ENCODE measurements at regions not wholly inside any gene's neighbourhood (a gene's known extent, or its start where the extent isn't known, plus 50 kb on each side); places are given as distances from the start of the nearest gene placed in this dataset.

DNA sequence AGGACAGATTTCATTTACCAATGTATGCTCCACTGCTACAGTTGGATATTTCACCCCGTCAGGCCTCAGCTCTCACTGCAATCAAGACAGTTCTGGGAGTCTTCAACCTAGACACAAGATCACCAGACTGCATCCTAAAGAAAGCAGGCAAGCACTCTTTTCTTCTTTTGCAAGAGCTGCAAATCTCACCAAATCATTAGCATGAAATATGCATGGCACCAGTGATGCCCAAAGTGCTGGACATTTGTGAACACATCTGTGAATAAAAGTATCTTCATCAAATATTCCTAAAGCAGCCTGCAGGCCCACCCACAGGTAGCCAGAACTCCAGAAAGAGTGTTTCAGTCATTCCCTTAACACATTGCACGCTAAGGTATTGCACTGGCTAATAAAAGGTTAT, 87.5 kb downstream of the RBM43 start:
- no TSS peak for BruUV-seq (replicated peaks)
- intact Hi-C loops (cut with micrococcal nuclease): no loop called here

More for the DNA sequence above, 87.5 kb downstream of the RBM43 start:
- POLR2A ChIA-PET: no interaction called here
- no peak overlapping the region for H3K27ac ChIP-seq (ENCODE audit: insufficient read depth, low read depth, low read length)
- H3K79me2 ChIP-seq (ENCODE audit: control insufficient read depth, insufficient read depth, low read length): no peaks in the 10 kb centered on the region
- FAIRE-seq: no peak
- no peak overlapping the region for H3K9ac ChIP-seq (replicated peaks; ENCODE audit: extremely low read depth, insufficient read depth, low read length)
- H4K20me1 ChIP-seq (replicated peaks; ENCODE audit: control insufficient read depth, extremely low read depth, insufficient read depth, low read length): no peaks in the 10 kb centered on the region
- no peaks in the 10 kb centered on the region for H3K9me3 ChIP-seq (replicated peaks; ENCODE audit: control insufficient read depth, insufficient read depth, low read length)
- no peaks in the 10 kb centered on the region for H3K36me3 ChIP-seq (ENCODE audit: control insufficient read depth in 2 of 2, extremely low read depth in 1 of 2, insufficient read depth in 2 of 2, low read length in 2 of 2)
- no peak overlapping the region for H3K4me2 ChIP-seq (ENCODE audit: insufficient read depth, low read length)
- no peak for DNase-seq (ENCODE audit: low read depth, low spot score)
- CTCF ChIA-PET: no interaction called here
- no peaks in the 10 kb centered on the region for H3K4me1 ChIP-seq (ENCODE audit: control insufficient read depth, extremely low read depth, insufficient read depth, low read length)
- peaks cover 0 to 3% of the 10 kb centered on the region in 2 experiments for H3K27me3 ChIP-seq (ENCODE audit: control insufficient read depth in 2 of 2, insufficient read depth in 2 of 2, low read length in 2 of 2)
- no peak for TF ChIP-seq POLR2AphosphoS5 (IDR thresholded peaks at IDR 0.05; ENCODE audit: insufficient read depth, low read depth, low read length)
- TF ChIP-seq, protein P1, sequence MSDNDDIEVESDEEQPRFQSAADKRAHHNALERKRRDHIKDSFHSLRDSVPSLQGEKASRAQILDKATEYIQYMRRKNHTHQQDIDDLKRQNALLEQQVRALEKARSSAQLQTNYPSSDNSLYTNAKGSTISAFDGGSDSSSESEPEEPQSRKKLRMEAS (IDR thresholded peaks at IDR 0.05; ENCODE audit: insufficient read depth, insufficient read length): no peak
- no peak for TF ChIP-seq FOS (IDR thresholded peaks at IDR 0.05; ENCODE audit: borderline replicate concordance, insufficient read depth, low read length)
- TF ChIP-seq GATA2 (IDR thresholded peaks at IDR 0.05; ENCODE audit: insufficient read depth, insufficient read length, low read depth, low read length): no peak
- no peak for TF ChIP-seq CTCF (IDR thresholded peaks at IDR 0.05; ENCODE audit: extremely low read depth in 1 of 2, insufficient read depth in 1 of 2, low read depth in 1 of 2, low read length in 2 of 2)
- TF ChIP-seq EZH2 (IDR thresholded peaks at IDR 0.05; ENCODE audit: borderline replicate concordance, low read depth, low read length, severe bottlenecking): no peak
- TF ChIP-seq MYC (IDR thresholded peaks at IDR 0.05; ENCODE audit: low read depth, low read length): no peak
- H3K4me3 ChIP-seq (replicated peaks in 1 of 3; ENCODE audit: insufficient read depth in 1 of 3, low read depth in 1 of 3, low read length in 3 of 3): no peak overlapping the region
- H3K9me1 ChIP-seq (replicated peaks; ENCODE audit: control insufficient read depth, extremely low read depth, insufficient read depth, low read length): no peaks in the 10 kb centered on the region
- no peak overlapping the region for H2AFZ ChIP-seq (ENCODE audit: low read depth, low read length)
- dilution Hi-C loops (cut with MboI; ENCODE audit: extremely low pct_ligation_motif_present, low sequenced_read_pairs): no loop called here

Data from endothelial cell of umbilical vein (primary cell).